ENCODE measurements at regions not wholly inside any gene's neighbourhood (a gene's known extent, or its start where the extent isn't known, plus 50 kb on each side); places are given as distances from the start of the nearest gene placed in this dataset.

DNA sequence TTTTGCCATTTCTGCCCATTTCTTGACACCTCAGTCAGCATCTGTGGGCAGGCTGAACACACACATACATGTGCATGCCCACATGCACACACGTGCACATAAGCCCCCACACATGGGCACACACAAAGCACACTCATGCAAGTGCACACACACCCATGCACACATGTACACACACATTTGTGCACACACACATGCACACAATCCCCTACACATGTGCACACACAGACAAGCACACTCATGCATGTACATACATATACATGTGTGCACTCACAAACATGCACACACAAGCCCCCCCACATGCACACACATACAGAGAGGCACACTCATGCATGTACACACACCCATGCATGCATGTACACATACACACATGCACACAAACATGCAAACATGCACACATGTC lies 83.5 kb upstream of the ACTRT2 start:
- H3K27me3 ChIP-seq, result no peaks in the 10 kb centered on the region
- TF ChIP-seq, protein P1, sequence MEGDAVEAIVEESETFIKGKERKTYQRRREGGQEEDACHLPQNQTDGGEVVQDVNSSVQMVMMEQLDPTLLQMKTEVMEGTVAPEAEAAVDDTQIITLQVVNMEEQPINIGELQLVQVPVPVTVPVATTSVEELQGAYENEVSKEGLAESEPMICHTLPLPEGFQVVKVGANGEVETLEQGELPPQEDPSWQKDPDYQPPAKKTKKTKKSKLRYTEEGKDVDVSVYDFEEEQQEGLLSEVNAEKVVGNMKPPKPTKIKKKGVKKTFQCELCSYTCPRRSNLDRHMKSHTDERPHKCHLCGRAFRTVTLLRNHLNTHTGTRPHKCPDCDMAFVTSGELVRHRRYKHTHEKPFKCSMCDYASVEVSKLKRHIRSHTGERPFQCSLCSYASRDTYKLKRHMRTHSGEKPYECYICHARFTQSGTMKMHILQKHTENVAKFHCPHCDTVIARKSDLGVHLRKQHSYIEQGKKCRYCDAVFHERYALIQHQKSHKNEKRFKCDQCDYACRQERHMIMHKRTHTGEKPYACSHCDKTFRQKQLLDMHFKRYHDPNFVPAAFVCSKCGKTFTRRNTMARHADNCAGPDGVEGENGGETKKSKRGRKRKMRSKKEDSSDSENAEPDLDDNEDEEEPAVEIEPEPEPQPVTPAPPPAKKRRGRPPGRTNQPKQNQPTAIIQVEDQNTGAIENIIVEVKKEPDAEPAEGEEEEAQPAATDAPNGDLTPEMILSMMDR (IDR thresholded peaks at IDR 0.05; ENCODE audit: low read depth, low read length), result no peak
- H3K4me3 ChIP-seq, result no peak overlapping the region
- H3K36me3 ChIP-seq, result no peaks in the 10 kb centered on the region
- DNase-seq (ENCODE audit: low read depth in 1 of 2, low spot score in 1 of 2), result no peak
- no peaks in the 10 kb centered on the region for H3K4me1 ChIP-seq (ENCODE audit: low read depth)
- H3K9me3 ChIP-seq (ENCODE audit: low read depth), result no peaks in the 10 kb centered on the region
- no peak overlapping the region for H3K27ac ChIP-seq

DNA sequence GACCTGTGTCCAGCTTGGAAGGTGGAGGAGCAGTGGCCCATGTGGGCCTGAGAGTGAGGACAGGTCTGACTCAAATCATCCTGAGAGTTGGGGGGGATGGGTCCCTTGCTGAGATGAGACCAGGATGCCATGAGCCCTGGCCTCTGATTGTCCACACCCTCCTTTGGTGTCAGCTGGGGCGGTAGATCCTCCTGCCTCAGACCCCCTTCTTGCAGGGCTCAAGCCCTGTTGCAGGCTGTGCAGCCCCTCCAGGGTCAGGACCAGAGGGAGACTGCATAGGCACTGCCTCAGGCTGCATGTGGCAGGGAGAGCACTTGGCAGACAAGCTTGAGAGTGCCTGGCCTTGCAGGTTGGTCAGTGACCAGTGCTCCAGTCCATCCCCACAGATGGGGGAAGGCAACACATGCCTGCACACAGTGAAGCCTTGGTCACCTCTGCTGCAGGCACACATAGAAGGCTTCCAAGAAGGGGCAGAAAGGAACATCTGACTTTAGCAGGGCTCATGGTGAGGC lies 82.2 kb upstream of the ACTRT2 start:
- H3K4me3 ChIP-seq, result no peak overlapping the region
- TF ChIP-seq, protein P1 (IDR thresholded peaks at IDR 0.05; ENCODE audit: low read depth, low read length), result no peak
- H3K9me3 ChIP-seq (ENCODE audit: low read depth), result no peaks in the 10 kb centered on the region
- no peaks in the 10 kb centered on the region for H3K36me3 ChIP-seq
- H3K4me1 ChIP-seq (ENCODE audit: low read depth), result no peaks in the 10 kb centered on the region
- no peak overlapping the region for H3K27ac ChIP-seq
- H3K27me3 ChIP-seq, result no peaks in the 10 kb centered on the region
- no peak for DNase-seq (ENCODE audit: low read depth in 1 of 2, low spot score in 1 of 2)

DNA sequence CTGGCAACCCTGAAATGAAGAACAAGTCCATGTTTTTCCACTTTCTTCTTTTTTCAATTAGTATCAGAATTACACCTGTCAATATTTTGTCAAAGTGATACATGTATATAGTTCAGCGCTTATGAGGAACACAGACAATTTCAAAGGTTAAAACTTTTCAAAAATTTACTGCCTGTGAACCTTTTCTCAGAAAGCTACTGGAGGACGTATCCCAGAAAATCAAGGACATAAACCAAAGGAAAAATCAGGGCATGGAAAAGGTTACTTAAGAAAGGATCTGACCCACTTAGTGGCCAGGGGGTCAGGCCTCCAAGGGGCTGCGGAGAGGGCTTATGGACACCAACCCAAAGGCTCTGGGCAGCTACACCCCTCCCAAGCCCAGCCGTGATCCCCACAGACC lies 81.1 kb upstream of the ACTRT2 start:
- H3K4me1 ChIP-seq (ENCODE audit: low read depth), result no peaks in the 10 kb centered on the region
- DNase-seq (ENCODE audit: low read depth in 1 of 2, low spot score in 1 of 2), result no peak
- no peak overlapping the region for H3K27ac ChIP-seq
- no peaks in the 10 kb centered on the region for H3K9me3 ChIP-seq (ENCODE audit: low read depth)
- TF ChIP-seq, protein P1 (IDR thresholded peaks at IDR 0.05; ENCODE audit: low read depth, low read length), result no peak
- H3K27me3 ChIP-seq, result no peaks in the 10 kb centered on the region
- no peaks in the 10 kb centered on the region for H3K36me3 ChIP-seq
- H3K4me3 ChIP-seq, result no peak overlapping the region

DNA sequence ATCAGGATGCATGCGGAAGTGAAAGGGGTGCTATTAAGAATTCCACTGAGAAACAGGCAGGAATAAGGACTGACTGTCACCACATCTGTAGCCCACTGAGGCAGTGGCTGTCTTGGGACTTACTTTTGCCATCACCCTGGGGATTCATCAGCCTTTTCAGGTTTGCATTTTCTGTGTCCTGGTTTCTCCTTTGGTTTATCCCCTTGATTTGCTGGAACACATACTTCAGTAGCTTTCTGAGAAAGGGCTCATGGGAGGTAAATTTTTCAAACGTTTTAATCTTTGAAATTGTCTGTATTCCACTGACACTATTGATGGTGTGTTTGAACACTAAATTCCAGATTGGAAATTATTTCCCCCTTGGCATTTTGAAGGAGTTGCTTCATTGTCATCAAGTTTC lies 80.2 kb upstream of the ACTRT2 start:
- H3K4me1 ChIP-seq (ENCODE audit: low read depth), result no peaks in the 10 kb centered on the region
- TF ChIP-seq, protein P1 (IDR thresholded peaks at IDR 0.05; ENCODE audit: low read depth, low read length), result no peak
- no peaks in the 10 kb centered on the region for H3K9me3 ChIP-seq (ENCODE audit: low read depth)
- no peak overlapping the region for H3K27ac ChIP-seq
- no peak for DNase-seq (ENCODE audit: low read depth in 1 of 2, low spot score in 1 of 2)
- H3K36me3 ChIP-seq, result no peaks in the 10 kb centered on the region
- no peak overlapping the region for H3K4me3 ChIP-seq
- no peaks in the 10 kb centered on the region for H3K27me3 ChIP-seq

DNA sequence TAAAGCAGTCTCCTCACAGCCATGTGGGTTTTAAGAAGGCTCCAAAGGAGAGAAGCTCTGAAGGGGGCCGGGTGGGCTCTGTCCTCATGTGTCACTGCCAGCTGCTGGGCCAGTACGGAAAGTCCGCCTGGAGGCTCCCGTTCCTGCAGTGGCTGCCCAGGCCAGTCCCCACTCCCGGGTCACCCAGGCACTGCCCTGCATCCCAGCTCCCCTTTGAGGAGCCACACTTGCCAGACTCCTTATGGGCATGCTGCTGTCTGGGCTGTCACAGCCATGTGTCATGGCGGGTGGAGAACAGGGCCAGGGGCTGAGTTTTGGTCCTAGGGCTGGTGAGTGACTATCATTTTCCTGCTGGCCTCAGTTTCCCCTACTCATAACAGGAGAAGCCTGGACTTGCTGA lies 79.4 kb upstream of the ACTRT2 start:
- Histone ChIP-seq H3K27ac (no peak overlapping the region), H3K9me3 (ENCODE audit: low read depth) (no peaks in the 10 kb centered on the region), H3K27me3 (no peaks in the 10 kb centered on the region), H3K4me3 (no peak overlapping the region), H3K4me1 (ENCODE audit: low read depth) (no peaks in the 10 kb centered on the region), H3K36me3 (no peaks in the 10 kb centered on the region)
- DNase-seq (ENCODE audit: low read depth in 1 of 2, low spot score in 1 of 2), result no peak
- TF ChIP-seq, protein P1 (IDR thresholded peaks at IDR 0.05; ENCODE audit: low read depth, low read length), result no peak

DNA sequence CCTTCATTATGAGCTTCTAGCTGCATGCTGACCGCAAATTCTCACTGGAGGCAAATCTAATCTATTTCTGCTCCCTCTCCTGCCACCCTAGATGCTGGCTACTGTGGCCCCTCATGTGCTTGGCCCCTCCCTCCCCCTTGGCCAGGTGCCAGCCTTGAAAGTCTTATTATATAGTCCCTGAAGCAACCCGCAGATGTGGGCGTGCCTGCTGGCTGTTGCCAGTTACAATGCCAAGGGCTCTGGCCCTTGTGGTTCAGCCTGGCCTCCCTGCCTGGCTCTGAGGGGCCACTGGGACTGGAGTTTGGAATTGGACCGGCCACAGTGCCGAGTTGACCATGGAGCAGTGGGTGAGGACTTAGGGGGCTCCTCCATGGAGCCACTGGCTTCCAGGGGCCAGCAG lies 78.9 kb upstream of the ACTRT2 start:
- H3K27me3 ChIP-seq, result no peaks in the 10 kb centered on the region
- no peak overlapping the region for H3K4me3 ChIP-seq
- H3K27ac ChIP-seq, result no peak overlapping the region
- no peak for DNase-seq (ENCODE audit: low read depth in 1 of 2, low spot score in 1 of 2)
- no peaks in the 10 kb centered on the region for H3K9me3 ChIP-seq (ENCODE audit: low read depth)
- H3K36me3 ChIP-seq, result no peaks in the 10 kb centered on the region
- H3K4me1 ChIP-seq (ENCODE audit: low read depth), result no peaks in the 10 kb centered on the region
- TF ChIP-seq, protein P1 (IDR thresholded peaks at IDR 0.05; ENCODE audit: low read depth, low read length), result no peak
